SK-N-SH treated with all-trans-retinoic acid at 6 μM for 48 hours (cell line): ENCODE measurements at regions not wholly inside any gene's neighbourhood (a gene's known extent, or its start where the extent isn't known, plus 50 kb on each side); places are given as distances from the start of the nearest gene placed in this dataset.
"Not testable (repeated sequence)": the region's sequence is repeated elsewhere in the genome, so short reads cannot be mapped to it uniquely, and the experiment has no call there.

Experiments used
- ARNTL ChIP-seq: fragments of 450-650 bp; formaldehyde crosslinking; IDR thresholded peaks from 2 replicates; pipeline ENCODE4 v1.5.0; 2020; ENCODE audit warnings: low read depth, mild to moderate bottlenecking, moderate library complexity, borderline replicate concordance
- BACH2 ChIP-seq: fragments of 250-450 bp; sonication (Bioruptor Pico); IDR thresholded peaks from 2 replicates; pipeline ENCODE4 v1.9.0; 2021; ENCODE audit warnings: mild to moderate bottlenecking, borderline replicate concordance
- GLIS3 ChIP-seq: fragments of 250-450 bp; sonication (Bioruptor Pico); IDR thresholded peaks from 2 replicates; pipeline ENCODE4 v1.5.0; 2020; ENCODE audit warnings: mild to moderate bottlenecking, moderate library complexity
- RARB ChIP-seq: fragments of 250-450 bp; sonication (Bioruptor Pico); IDR thresholded peaks from 2 replicates; pipeline ENCODE4 v1.8.0; 2021; ENCODE audit warnings: mild to moderate bottlenecking, moderate library complexity
- SNAI2 ChIP-seq: fragments of 250-450 bp; sonication (Bioruptor Pico); IDR thresholded peaks from 2 replicates; pipeline ENCODE4 v1.5.0; 2020; ENCODE audit warnings: mild to moderate bottlenecking, moderate library complexity
- ZC3H10 ChIP-seq: fragments of 250-450 bp; sonication (Bioruptor Pico); IDR thresholded peaks from 2 replicates; pipeline ENCODE4 v1.5.1; 2021; ENCODE audit warnings: mild to moderate bottlenecking, moderate library complexity
- ZFP3 ChIP-seq: fragments of 250-450 bp; sonication (Bioruptor Pico); IDR thresholded peaks from 2 replicates; pipeline ENCODE4 v1.5.0; 2020; ENCODE audit warnings: mild to moderate bottlenecking, moderate library complexity
- ZFP30 ChIP-seq: fragments of 450-650 bp; formaldehyde crosslinking; IDR thresholded peaks from 2 replicates; pipeline ENCODE4 v1.5.0; 2022; ENCODE audit warnings: mild to moderate bottlenecking, moderate library complexity
- ZNF565 ChIP-seq: fragments of 450-650 bp; formaldehyde crosslinking; conservative IDR thresholded peaks from 2 replicates; pipeline ENCODE4 v1.5.0; 2020; ENCODE audit warnings: low read depth, mild to moderate bottlenecking, moderate library complexity
- ZNF70 ChIP-seq: fragments of 450-650 bp; formaldehyde crosslinking; IDR thresholded peaks from 2 replicates; pipeline ENCODE4 v1.5.0; 2020; ENCODE audit warnings: mild to moderate bottlenecking, moderate library complexity
- ZNF8 ChIP-seq: fragments of 450-650 bp; formaldehyde crosslinking; IDR thresholded peaks from 2 replicates; pipeline ENCODE4 v1.5.0; 2020; ENCODE audit warnings: mild to moderate bottlenecking, moderate library complexity
- TF ChIP-seq, protein P1 (sequence below): fragments of 250-450 bp; sonication (Bioruptor Pico); IDR thresholded peaks from 2 replicates; pipeline ENCODE4 v1.5.0; 2020; ENCODE audit warnings: mild to moderate bottlenecking, moderate library complexity
- TF ChIP-seq, protein P2 (sequence below): fragments of 250-450 bp; sonication (Bioruptor Pico); IDR thresholded peaks from 2 replicates; pipeline ENCODE4 v1.5.1; 2020; ENCODE audit warnings: low read depth, mild to moderate bottlenecking, moderate library complexity
- TF ChIP-seq, protein P3 (sequence below): fragments of 250-450 bp; sonication (Bioruptor Pico); IDR thresholded peaks from 2 replicates; pipeline ENCODE4 v1.8.0; 2020; ENCODE audit warnings: mild to moderate bottlenecking, moderate library complexity, borderline replicate concordance

DNA sequence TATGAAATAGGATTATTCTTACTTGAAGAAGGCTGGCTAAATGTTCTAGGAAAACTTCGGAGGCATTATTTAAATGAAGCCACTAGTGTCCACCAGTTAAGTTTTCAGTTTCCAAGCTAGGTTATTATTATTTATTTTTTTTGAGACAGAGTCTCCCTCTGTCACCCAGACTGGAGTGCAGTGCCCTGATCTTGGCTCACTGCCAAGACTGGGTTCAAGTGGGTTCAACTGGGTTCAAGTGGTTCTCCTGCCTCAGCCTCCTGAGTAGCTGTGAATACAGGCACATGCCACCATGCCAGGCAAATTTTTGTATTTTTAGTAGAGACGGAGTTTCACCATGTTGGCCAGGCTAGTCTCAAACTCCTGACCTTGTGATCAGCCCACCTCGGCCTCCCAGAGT, 2155.6 kb downstream of the NCAM2 start:
- not testable (repeated sequence) for TF ChIP-seq ZNF70 (CRISPR knock-in tag); SNAI2; ZC3H10; RARB (CRISPR knock-in tag); GLIS3 (CRISPR knock-in tag); ZNF565; ZFP30 (CRISPR knock-in tag); ZFP3; ARNTL (CRISPR knock-in tag); ZNF8 (CRISPR knock-in tag); BACH2 (CRISPR knock-in tag)
- TF ChIP-seq, protein P1, sequence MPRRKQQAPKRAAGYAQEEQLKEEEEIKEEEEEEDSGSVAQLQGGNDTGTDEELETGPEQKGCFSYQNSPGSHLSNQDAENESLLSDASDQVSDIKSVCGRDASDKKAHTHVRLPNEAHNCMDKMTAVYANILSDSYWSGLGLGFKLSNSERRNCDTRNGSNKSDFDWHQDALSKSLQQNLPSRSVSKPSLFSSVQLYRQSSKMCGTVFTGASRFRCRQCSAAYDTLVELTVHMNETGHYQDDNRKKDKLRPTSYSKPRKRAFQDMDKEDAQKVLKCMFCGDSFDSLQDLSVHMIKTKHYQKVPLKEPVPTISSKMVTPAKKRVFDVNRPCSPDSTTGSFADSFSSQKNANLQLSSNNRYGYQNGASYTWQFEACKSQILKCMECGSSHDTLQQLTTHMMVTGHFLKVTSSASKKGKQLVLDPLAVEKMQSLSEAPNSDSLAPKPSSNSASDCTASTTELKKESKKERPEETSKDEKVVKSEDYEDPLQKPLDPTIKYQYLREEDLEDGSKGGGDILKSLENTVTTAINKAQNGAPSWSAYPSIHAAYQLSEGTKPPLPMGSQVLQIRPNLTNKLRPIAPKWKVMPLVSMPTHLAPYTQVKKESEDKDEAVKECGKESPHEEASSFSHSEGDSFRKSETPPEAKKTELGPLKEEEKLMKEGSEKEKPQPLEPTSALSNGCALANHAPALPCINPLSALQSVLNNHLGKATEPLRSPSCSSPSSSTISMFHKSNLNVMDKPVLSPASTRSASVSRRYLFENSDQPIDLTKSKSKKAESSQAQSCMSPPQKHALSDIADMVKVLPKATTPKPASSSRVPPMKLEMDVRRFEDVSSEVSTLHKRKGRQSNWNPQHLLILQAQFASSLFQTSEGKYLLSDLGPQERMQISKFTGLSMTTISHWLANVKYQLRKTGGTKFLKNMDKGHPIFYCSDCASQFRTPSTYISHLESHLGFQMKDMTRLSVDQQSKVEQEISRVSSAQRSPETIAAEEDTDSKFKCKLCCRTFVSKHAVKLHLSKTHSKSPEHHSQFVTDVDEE (CRISPR knock-in tag): not testable (repeated sequence)
- TF ChIP-seq, protein P2, sequence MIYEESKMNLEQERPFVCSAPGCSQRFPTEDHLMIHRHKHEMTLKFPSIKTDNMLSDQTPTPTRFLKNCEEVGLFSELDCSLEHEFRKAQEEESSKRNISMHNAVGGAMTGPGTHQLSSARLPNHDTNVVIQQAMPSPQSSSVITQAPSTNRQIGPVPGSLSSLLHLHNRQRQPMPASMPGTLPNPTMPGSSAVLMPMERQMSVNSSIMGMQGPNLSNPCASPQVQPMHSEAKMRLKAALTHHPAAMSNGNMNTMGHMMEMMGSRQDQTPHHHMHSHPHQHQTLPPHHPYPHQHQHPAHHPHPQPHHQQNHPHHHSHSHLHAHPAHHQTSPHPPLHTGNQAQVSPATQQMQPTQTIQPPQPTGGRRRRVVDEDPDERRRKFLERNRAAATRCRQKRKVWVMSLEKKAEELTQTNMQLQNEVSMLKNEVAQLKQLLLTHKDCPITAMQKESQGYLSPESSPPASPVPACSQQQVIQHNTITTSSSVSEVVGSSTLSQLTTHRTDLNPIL: not testable (repeated sequence)
- TF ChIP-seq, protein P3, sequence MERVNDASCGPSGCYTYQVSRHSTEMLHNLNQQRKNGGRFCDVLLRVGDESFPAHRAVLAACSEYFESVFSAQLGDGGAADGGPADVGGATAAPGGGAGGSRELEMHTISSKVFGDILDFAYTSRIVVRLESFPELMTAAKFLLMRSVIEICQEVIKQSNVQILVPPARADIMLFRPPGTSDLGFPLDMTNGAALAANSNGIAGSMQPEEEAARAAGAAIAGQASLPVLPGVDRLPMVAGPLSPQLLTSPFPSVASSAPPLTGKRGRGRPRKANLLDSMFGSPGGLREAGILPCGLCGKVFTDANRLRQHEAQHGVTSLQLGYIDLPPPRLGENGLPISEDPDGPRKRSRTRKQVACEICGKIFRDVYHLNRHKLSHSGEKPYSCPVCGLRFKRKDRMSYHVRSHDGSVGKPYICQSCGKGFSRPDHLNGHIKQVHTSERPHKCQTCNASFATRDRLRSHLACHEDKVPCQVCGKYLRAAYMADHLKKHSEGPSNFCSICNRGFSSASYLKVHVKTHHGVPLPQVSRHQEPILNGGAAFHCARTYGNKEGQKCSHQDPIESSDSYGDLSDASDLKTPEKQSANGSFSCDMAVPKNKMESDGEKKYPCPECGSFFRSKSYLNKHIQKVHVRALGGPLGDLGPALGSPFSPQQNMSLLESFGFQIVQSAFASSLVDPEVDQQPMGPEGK (CRISPR knock-in tag): not testable (repeated sequence)
